Thyroid gland (tissue), 4 donors: ENCODE measurements at regions not wholly inside any gene's neighbourhood (a gene's known extent, or its start where the extent isn't known, plus 50 kb on each side); places are given as distances from the start of the nearest gene placed in this dataset.

ENCODE experiments used
- CTCF ChIP-seq, 6 experiments: fragments of 200-600 bp in 3 of 6; fragments of 450-650 bp in 3 of 6; sonication (generic) in 3 of 6; IDR thresholded peaks; one replicate each; pipeline ENCODE4 v1.5.1; 2016 to 2019; ENCODE audit warnings: antibody characterized with exemption in 6 of 6, mild to moderate bottlenecking in 2 of 6, inconsistent platforms in 1 of 6, moderate library complexity in 1 of 6
- POLR2A ChIP-seq, 2 donors: fragments of 450-650 bp; IDR thresholded peaks; one replicate each; pipeline ENCODE4 v1.6.1; 2017; ENCODE audit warnings: antibody characterized with exemption in 2 of 2, mild to moderate bottlenecking in 2 of 2, moderate library complexity in 1 of 2

GRCh38 chr6:138580801-138581200 lies 81.5 kb upstream of the NHSL1 start:
- TF ChIP-seq CTCF (IDR thresholded peaks at IDR 0.05) (no peak), POLR2A (IDR thresholded peaks at IDR 0.05) (no peak)
